K562 (cell line): ENCODE measurements at regions not wholly inside any gene's neighbourhood (a gene's known extent, or its start where the extent isn't known, plus 50 kb on each side); places are given as distances from the start of the nearest gene placed in this dataset.

Experiments used
- ATAC-seq: fragments of 200-7000 bp; cut with Tn5 transposase; 3 replicates; pipeline ENCODE4 v1.9.1; 2020; ENCODE audit warnings: moderate library complexity
- BruUV-seq: library from RNA; stranded (reverse); fragments of 400-500 nt; replicated peaks from 2 replicates; lab custom pipeline; 2021; lab: Mats Ljungman, UMichigan
- CTCF ChIA-PET: fragments of 300-600 bp; formaldehyde crosslinking; extraction: SDS; loops from one replicate; lab custom pipeline; 2021; ENCODE audit warnings: low intra/inter-chr PET ratio; lab: Yijun Ruan, JAX
- POLR2A ChIA-PET: fragments of 300-600, 350-650 bp; sonication (Branson Sonifier 250); formaldehyde crosslinking; extraction: SDS; loops from one replicate; lab custom pipeline; 2021; ENCODE audit warnings: antibody characterized with exemption, inconsistent platforms; lab: Yijun Ruan, JAX
- DNase-seq, 4 experiments: peaks; one replicate each; pipeline versions ENCODE4 v3.0.0 to v3.0.0-alpha.2; 2011 to 2018; ENCODE audit warnings: low spot score in 3 of 4, mixed read lengths in 3 of 4; ENCODE audit errors: extremely low read depth in 1 of 4
- FAIRE-seq: peaks from 2 replicates; lab custom pipeline; 2011; peaks lifted over from hg19 to GRCh38; lab: Jason Lieb, UNC
- H2AFZ ChIP-seq: 2 replicates; pipeline ENCODE4 v1.6.0; 2011; ENCODE audit warnings: low read depth, low read length, control low read depth, inconsistent platforms
- H3K27ac ChIP-seq: fragments of 200-600 bp; 3 replicates; pipeline ENCODE4 v1.8.0; 2011; ENCODE audit warnings: low read depth, mild to moderate bottlenecking, control low read depth, inconsistent platforms, low read length, moderate library complexity, mixed read lengths; ENCODE audit errors: extremely low read depth
- H3K27me3 ChIP-seq, 2 experiments: fragments of 300-600 bp in 1 of 2; 2 replicates in 1 of 2; 3 replicates in 1 of 2; pipeline versions ENCODE4 v1.6.0 to v1.8.0; 2011; ENCODE audit warnings: inconsistent platforms in 2 of 2, low read length in 2 of 2, mild to moderate bottlenecking in 1 of 2, mixed read lengths in 1 of 2, moderate library complexity in 1 of 2; ENCODE audit not compliant: control insufficient read depth in 2 of 2, insufficient read depth in 2 of 2
- H3K36me3 ChIP-seq: fragments of 300-600 bp; 3 replicates; pipeline ENCODE4 v1.8.0; 2011; ENCODE audit warnings: mild to moderate bottlenecking, low read length, inconsistent platforms; ENCODE audit not compliant: control insufficient read depth, insufficient read depth
- H3K4me1 ChIP-seq, 2 experiments: fragments of 200-600 bp in 1 of 2; replicated peaks in 1 of 2; 2 replicates in 1 of 2; 3 replicates in 1 of 2; pipeline versions ENCODE4 v1.5.1 to v1.8.0; 2011; ENCODE audit warnings: inconsistent platforms in 2 of 2, low read length in 2 of 2, mild to moderate bottlenecking in 1 of 2, mixed read lengths in 1 of 2, moderate library complexity in 1 of 2; ENCODE audit not compliant: control insufficient read depth in 2 of 2, insufficient read depth in 2 of 2
- H3K4me2 ChIP-seq: 2 replicates; pipeline ENCODE4 v1.6.1; 2011; ENCODE audit warnings: low read length, control low read depth, inconsistent platforms, mixed read lengths; ENCODE audit not compliant: insufficient read depth
- H3K4me3 ChIP-seq: fragments of 200-600 bp; sonication (generic), shearing (Covaris generic); 2 replicates; pipeline ENCODE4 v1.5.1; 2016; ENCODE audit warnings: control low read depth, inconsistent platforms
- H3K79me2 ChIP-seq: fragments of 200-600 bp; 3 replicates; pipeline ENCODE4 v1.8.0; 2011; ENCODE audit warnings: low read length, inconsistent platforms; ENCODE audit not compliant: control insufficient read depth, insufficient read depth
- H3K9ac ChIP-seq, 2 experiments: 2 replicates each; pipeline versions ENCODE4 v1.6.0 to v1.6.1; 2011; ENCODE audit warnings: low read depth in 2 of 2, low read length in 2 of 2, control low read depth in 1 of 2, inconsistent platforms in 1 of 2, mild to moderate bottlenecking in 1 of 2, mixed read lengths in 1 of 2; ENCODE audit not compliant: insufficient read depth in 1 of 2
- H3K9me1 ChIP-seq: one replicate; pipeline ENCODE4 v1.6.0; 2011; ENCODE audit warnings: inconsistent platforms, mild to moderate bottlenecking, low read length, moderate library complexity; ENCODE audit not compliant: control insufficient read depth, insufficient read depth
- H3K9me3 ChIP-seq: replicated peaks from 2 replicates; pipeline ENCODE4 v1.5.1; 2011; ENCODE audit warnings: low read depth, low read length, inconsistent platforms; ENCODE audit not compliant: control insufficient read depth, insufficient read depth
- H4K20me1 ChIP-seq: replicated peaks from 2 replicates; pipeline ENCODE4 v1.6.1; 2011; ENCODE audit warnings: low read length, inconsistent platforms, mixed read lengths; ENCODE audit not compliant: control insufficient read depth, insufficient read depth
- AFF1 ChIP-seq, 2 experiments: fragments of 450-650 bp; IDR thresholded peaks; 2 replicates each; pipeline ENCODE4 v1.6.1; 2018; ENCODE audit warnings: mild to moderate bottlenecking in 2 of 2, low read depth in 1 of 2; ENCODE audit not compliant: partially characterized antibody in 2 of 2
- ARHGAP35 ChIP-seq: fragments of 450-650 bp; IDR thresholded peaks from 2 replicates; pipeline ENCODE4 v1.6.1; 2018; ENCODE audit not compliant: partially characterized antibody
- GATA2 ChIP-seq: sonication (generic); formaldehyde crosslinking; IDR thresholded peaks from 2 replicates; pipeline ENCODE4 v1.4.0; 2020; ENCODE audit warnings: mild to moderate bottlenecking, missing genetic modification reagents
- MAFG ChIP-seq: fragments of 450-650 bp; conservative IDR thresholded peaks from 2 replicates; pipeline ENCODE4 v1.6.1; 2016; ENCODE audit warnings: missing genetic modification characterization, missing compliant biosample characterization
- MEIS2 ChIP-seq: fragments of 450-650 bp; IDR thresholded peaks from 2 replicates; pipeline ENCODE4 v1.6.1; 2014; ENCODE audit warnings: mild to moderate bottlenecking; ENCODE audit not compliant: partially characterized antibody
- NONO ChIP-seq, 2 experiments: fragments of 200-400 bp in 1 of 2; fragments of 450-650 bp in 1 of 2; formaldehyde crosslinking in 1 of 2; IDR thresholded peaks; 2 replicates each; pipeline ENCODE4 v1.6.1; 2017; ENCODE audit warnings: low read depth in 2 of 2, mild to moderate bottlenecking in 2 of 2, moderate library complexity in 2 of 2, low read length in 1 of 2
- RFX1 ChIP-seq: fragments of 450-650 bp; IDR thresholded peaks from 2 replicates; pipeline ENCODE4 v1.6.1; 2016; ENCODE audit warnings: mild to moderate bottlenecking, moderate library complexity
- SREBF2 ChIP-seq: sonication (generic); formaldehyde crosslinking; IDR thresholded peaks from 2 replicates; pipeline ENCODE4 v1.4.0; 2020; ENCODE audit warnings: mild to moderate bottlenecking, missing genetic modification reagents
- TEAD1 ChIP-seq, 2 experiments: fragments of 450-650 bp in 1 of 2; sonication (generic) in 1 of 2; formaldehyde crosslinking; IDR thresholded peaks; 2 replicates each; pipeline versions ENCODE4 v1.4.0 to v1.8.0; 2020 to 2022; ENCODE audit warnings: mild to moderate bottlenecking in 2 of 2, missing genetic modification reagents in 1 of 2
- ZNF3 ChIP-seq: fragments of 250-450 bp; sonication (Bioruptor Pico); IDR thresholded peaks from 2 replicates; pipeline ENCODE4 v1.5.0; 2021; ENCODE audit warnings: mild to moderate bottlenecking, moderate library complexity
- WGBS: fragments of 100-300 bp; shearing (Covaris generic); methylation state at CpG from one replicate; pipeline ENCODE4 v1.1.6; 2016; ENCODE audit warnings: low coverage, mixed read lengths; ENCODE audit not compliant: insufficient coverage; ENCODE audit errors: missing lambda C conversion rate; 5-methylcytosine and 5-hydroxymethylcytosine counted together
- in situ Hi-C: fragments of 300-500 bp; cut with MboI; formaldehyde crosslinking; loops from 4 replicates; pipeline ENCODE4 v1.15.0; 2018; ENCODE audit warnings: inconsistent platforms, mixed read lengths
- intact Hi-C: fragments of 100-400 bp; cut with micrococcal nuclease; formaldehyde crosslinking; loops from 2 replicates; pipeline ENCODE4 v1.14.2; 2022
- TF ChIP-seq, protein P1 (sequence below): sonication (generic); formaldehyde crosslinking; IDR thresholded peaks from 2 replicates; pipeline ENCODE4 v1.8.1; 2023; ENCODE audit warnings: mild to moderate bottlenecking, missing genetic modification reagents
- TF ChIP-seq, protein P2 (sequence below): IDR thresholded peaks from 2 replicates; pipeline ENCODE4 v1.6.1; 2012; ENCODE audit warnings: low read depth, low read length, improper control_type of control experiment, borderline replicate concordance
- TF ChIP-seq, protein P3 (sequence below): fragments of 450-650 bp; conservative IDR thresholded peaks from 2 replicates; pipeline ENCODE4 v1.6.1; 2016; ENCODE audit warnings: missing genetic modification characterization, low read depth, mild to moderate bottlenecking, missing compliant biosample characterization, moderate library complexity

DNA sequence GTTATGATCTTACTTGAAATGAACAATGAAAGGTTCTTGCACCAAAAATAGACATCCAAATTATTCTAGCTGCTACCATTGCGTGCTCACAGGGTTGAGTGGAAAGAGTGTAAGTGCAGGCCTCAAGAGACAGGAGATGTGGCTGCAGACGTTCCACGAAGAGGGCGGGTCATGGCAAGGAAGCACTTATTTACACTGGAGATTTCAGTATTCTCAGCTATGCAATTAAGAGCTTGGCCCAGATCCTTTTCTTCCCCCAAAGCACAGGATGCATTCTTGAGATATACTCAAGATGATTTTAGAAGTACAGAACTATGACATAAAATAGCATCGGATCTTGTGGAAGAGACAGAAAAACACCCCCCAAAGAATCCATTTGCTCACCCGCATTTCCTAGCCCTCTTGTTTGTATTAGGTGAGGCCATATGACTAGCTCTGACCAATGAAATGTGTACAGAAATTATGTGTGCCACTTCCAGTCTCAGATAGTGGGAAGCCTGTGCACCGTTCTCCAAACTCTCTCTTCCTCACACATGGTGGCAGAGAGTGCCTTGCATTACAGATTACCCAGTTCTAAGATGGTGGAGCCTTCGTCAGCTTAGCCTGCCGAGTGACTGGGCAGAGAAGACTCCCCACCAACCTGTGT, 261.4 kb downstream of the TTC8 start:
- H3K4me2 ChIP-seq = no peak overlapping the region
- no peaks in the 10 kb centered on the region for H3K9me3 ChIP-seq
- no peak for ATAC-seq
- POLR2A ChIA-PET = interaction anchor here (0.6 kb wide), 1 partner anchor 193 kb away, joined by 5 read pairs; no protein-coding TSS in a partner anchor
- WGBS = 0% methylated on average over 9 of the region's 9 CpGs
- no TSS peak for BruUV-seq
- intact Hi-C loops = no loop called here
- CTCF ChIA-PET = no interaction called here
- DNase-seq = no peak
- no peak overlapping the region for H3K4me3 ChIP-seq
- no peak overlapping the region for H2AFZ ChIP-seq
- no peaks in the 10 kb centered on the region for H3K79me2 ChIP-seq
- no peaks in the 10 kb centered on the region for H4K20me1 ChIP-seq
- H3K27ac ChIP-seq = no peak overlapping the region
- H3K9ac ChIP-seq = no peak overlapping the region
- no peaks in the 10 kb centered on the region for H3K36me3 ChIP-seq
- in situ Hi-C loops = no loop called here
- H3K4me1 ChIP-seq = no peaks in the 10 kb centered on the region
- no peak for FAIRE-seq
- no peaks in the 10 kb centered on the region for H3K9me1 ChIP-seq
- H3K27me3 ChIP-seq = peaks cover 0 to 4% of the 10 kb centered on the region in 2 experiments; a peak in 2 of 5 replicates
- TF ChIP-seq SREBF2 (CRISPR knock-in tag) (no peak), RFX1 (no peak), ARHGAP35 (no peak), AFF1 (IDR thresholded peaks at IDR 0.05; ENCODE audit: low read depth in 1 of 2, partially characterized antibody in 2 of 2) (no peak), MEIS2 (no peak), GATA2 (no peak), MAFG (tag) (no peak), ZNF3 (CRISPR knock-in tag) (no peak), TEAD1 (CRISPR knock-in tag; IDR thresholded peaks at IDR 0.05) (no peak), NONO (IDR thresholded peaks at IDR 0.05; ENCODE audit: low read depth in 2 of 2, low read length in 1 of 2) (no peak)
- TF ChIP-seq, protein P1, sequence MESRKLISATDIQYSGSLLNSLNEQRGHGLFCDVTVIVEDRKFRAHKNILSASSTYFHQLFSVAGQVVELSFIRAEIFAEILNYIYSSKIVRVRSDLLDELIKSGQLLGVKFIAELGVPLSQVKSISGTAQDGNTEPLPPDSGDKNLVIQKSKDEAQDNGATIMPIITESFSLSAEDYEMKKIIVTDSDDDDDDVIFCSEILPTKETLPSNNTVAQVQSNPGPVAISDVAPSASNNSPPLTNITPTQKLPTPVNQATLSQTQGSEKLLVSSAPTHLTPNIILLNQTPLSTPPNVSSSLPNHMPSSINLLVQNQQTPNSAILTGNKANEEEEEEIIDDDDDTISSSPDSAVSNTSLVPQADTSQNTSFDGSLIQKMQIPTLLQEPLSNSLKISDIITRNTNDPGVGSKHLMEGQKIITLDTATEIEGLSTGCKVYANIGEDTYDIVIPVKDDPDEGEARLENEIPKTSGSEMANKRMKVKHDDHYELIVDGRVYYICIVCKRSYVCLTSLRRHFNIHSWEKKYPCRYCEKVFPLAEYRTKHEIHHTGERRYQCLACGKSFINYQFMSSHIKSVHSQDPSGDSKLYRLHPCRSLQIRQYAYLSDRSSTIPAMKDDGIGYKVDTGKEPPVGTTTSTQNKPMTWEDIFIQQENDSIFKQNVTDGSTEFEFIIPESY = no peak
- TF ChIP-seq, protein P2, sequence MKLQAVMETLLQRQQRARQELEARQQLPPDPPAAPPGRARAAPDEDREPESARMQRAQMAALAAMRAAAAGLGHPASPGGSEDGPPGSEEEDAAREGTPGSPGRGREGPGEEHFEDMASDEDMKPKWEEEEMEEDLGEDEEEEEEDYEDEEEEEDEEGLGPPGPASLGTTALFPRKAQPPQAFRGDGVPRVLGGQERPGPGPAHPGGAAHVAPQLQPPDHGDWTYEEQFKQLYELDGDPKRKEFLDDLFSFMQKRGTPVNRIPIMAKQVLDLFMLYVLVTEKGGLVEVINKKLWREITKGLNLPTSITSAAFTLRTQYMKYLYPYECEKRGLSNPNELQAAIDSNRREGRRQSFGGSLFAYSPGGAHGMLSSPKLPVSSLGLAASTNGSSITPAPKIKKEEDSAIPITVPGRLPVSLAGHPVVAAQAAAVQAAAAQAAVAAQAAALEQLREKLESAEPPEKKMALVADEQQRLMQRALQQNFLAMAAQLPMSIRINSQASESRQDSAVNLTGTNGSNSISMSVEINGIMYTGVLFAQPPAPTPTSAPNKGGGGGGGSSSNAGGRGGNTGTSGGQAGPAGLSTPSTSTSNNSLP = no peak
- TF ChIP-seq, protein P3, sequence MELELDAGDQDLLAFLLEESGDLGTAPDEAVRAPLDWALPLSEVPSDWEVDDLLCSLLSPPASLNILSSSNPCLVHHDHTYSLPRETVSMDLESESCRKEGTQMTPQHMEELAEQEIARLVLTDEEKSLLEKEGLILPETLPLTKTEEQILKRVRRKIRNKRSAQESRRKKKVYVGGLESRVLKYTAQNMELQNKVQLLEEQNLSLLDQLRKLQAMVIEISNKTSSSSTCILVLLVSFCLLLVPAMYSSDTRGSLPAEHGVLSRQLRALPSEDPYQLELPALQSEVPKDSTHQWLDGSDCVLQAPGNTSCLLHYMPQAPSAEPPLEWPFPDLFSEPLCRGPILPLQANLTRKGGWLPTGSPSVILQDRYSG = no peak
